C4-2B (cell line): ENCODE measurements at regions not wholly inside any gene's neighbourhood (a gene's known extent, or its start where the extent isn't known, plus 50 kb on each side); places are given as distances from the start of the nearest gene placed in this dataset.

Experiments
- CTCF ChIP-seq: fragments of 450-650 bp; conservative IDR thresholded peaks from 2 replicates; pipeline ENCODE4 v1.5.1; 2017; ENCODE audit warnings: mild to moderate bottlenecking
- ZFX ChIP-seq: fragments of 450-650 bp; IDR thresholded peaks from 2 replicates; pipeline ENCODE4 v1.6.1; 2017

DNA sequence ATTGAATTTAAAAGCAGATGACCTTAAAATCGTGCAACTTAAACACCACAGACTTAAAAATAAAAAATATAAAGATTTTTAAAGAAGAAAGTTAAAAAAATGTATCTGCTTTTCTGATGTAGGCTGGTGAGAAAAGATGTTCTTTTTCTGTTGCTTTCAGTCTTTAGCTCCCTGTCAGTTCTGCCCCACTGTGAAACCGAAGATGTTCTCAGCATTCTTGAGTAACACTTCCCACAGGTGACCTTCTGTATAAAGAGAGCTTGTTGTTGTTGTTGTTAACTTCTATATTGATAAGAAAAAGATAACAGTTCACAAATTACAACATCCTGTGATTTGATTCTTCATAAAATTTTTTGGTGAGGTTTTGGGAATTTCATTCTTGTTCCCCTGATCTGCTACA lies 377.9 kb upstream of the RGS6 start:
- TF ChIP-seq CTCF (no peak), ZFX (no peak)
